Muscle layer of duodenum (tissue), 2 donors: ENCODE measurements at regions not wholly inside any gene's neighbourhood (a gene's known extent, or its start where the extent isn't known, plus 50 kb on each side); places are given as distances from the start of the nearest gene placed in this dataset.
A peak's percentile ranks its signal among the peaks of the same experiment; 100 is the strongest.

Source experiments
- H3K27ac ChIP-seq: one replicate; pipeline ENCODE4 v1.7.0; 2013; ENCODE audit warnings: mild to moderate bottlenecking, low read length
- H3K27me3 ChIP-seq: one replicate; pipeline ENCODE4 v1.7.0; 2013; ENCODE audit warnings: low read depth, mild to moderate bottlenecking, control low read depth, low read length
- H3K36me3 ChIP-seq, 2 donors: one replicate each; pipeline ENCODE4 v1.7.0; 2013; ENCODE audit warnings: low read length in 2 of 2, control low read depth in 1 of 2, mild to moderate bottlenecking in 1 of 2; ENCODE audit not compliant: insufficient read depth in 2 of 2, control insufficient read depth in 1 of 2
- H3K4me1 ChIP-seq, 2 donors: one replicate each; pipeline ENCODE4 v1.7.0; 2013; ENCODE audit warnings: low read length in 2 of 2, mild to moderate bottlenecking in 2 of 2, control low read depth in 1 of 2, moderate library complexity in 1 of 2; ENCODE audit not compliant: insufficient read depth in 2 of 2, control insufficient read depth in 1 of 2
- H3K4me3 ChIP-seq, 2 donors: one replicate each; pipeline ENCODE4 v1.7.0; 2013; ENCODE audit warnings: low read length in 2 of 2, low read depth in 1 of 2, mild to moderate bottlenecking in 1 of 2
- H3K9me3 ChIP-seq, 2 donors: one replicate each; pipeline ENCODE4 v1.7.0; 2013; ENCODE audit warnings: low read length in 2 of 2, control low read depth in 1 of 2, mild to moderate bottlenecking in 1 of 2; ENCODE audit not compliant: control insufficient read depth in 1 of 2
- donor health status: healthy.

- H3K4me1 ChIP-seq: peaks cover 18 to 56% of the 10 kb centered on the region in 2 donors
- H3K27me3 ChIP-seq: no peaks in the 10 kb centered on the region
- H3K27ac ChIP-seq: peak overlapping the region; percentile 79
- H3K36me3 ChIP-seq: peaks cover 0 to 3% of the 10 kb centered on the region in 2 donors
- peak overlapping the region; percentile 34 to 42 for H3K4me3 ChIP-seq
- H3K9me3 ChIP-seq: no peaks in the 10 kb centered on the region
Observed at GRCh38 chr3:141431411-141432378, 55.1 kb upstream of the RASA2 start.

- Histone ChIP-seq H3K27me3 (no peaks in the 10 kb centered on the region), H3K27ac (peak overlapping the region; percentile 79), H3K4me3 (peak overlapping the region; percentile 34 to 37), H3K4me1 (peaks cover 9 to 44% of the 10 kb centered on the region in 2 donors), H3K36me3 (peaks cover 0 to 3% of the 10 kb centered on the region in 2 donors), H3K9me3 (no peaks in the 10 kb centered on the region)
Observed at GRCh38 chr3:141432904-141433303, 53.9 kb upstream of the RASA2 start.

- H3K27ac ChIP-seq: no peak overlapping the region
- H3K4me3 ChIP-seq: no peak overlapping the region
- peaks cover 9 to 36% of the 10 kb centered on the region in 2 donors for H3K4me1 ChIP-seq
- no peaks in the 10 kb centered on the region for H3K27me3 ChIP-seq
- H3K9me3 ChIP-seq: no peaks in the 10 kb centered on the region
- peaks cover 3 to 11% of the 10 kb centered on the region in 2 donors for H3K36me3 ChIP-seq
Observed at GRCh38 chr3:141434255-141434654, 52.6 kb upstream of the RASA2 start.

GRCh38 chr3:141436180-141436579 is 50.6 kb upstream of the RASA2 start:
- Histone ChIP-seq H3K4me1 (peaks cover 9 to 37% of the 10 kb centered on the region in 2 donors), H3K36me3 (peaks cover 3 to 8% of the 10 kb centered on the region in 2 donors), H3K27me3 (no peaks in the 10 kb centered on the region), H3K4me3 (no peak overlapping the region), H3K9me3 (no peaks in the 10 kb centered on the region), H3K27ac (peak overlapping the region; percentile 20)
